HUES6 (cell line): ENCODE measurements at regions not wholly inside any gene's neighbourhood (a gene's known extent, or its start where the extent isn't known, plus 50 kb on each side); places are given as distances from the start of the nearest gene placed in this dataset.

ENCODE experiments used
- H3K27ac ChIP-seq: 2 replicates; pipeline ENCODE4 v1.7.0; 2013; ENCODE audit warnings: low read depth, mild to moderate bottlenecking, low read length, inconsistent platforms
- H3K27me3 ChIP-seq: 2 replicates; pipeline ENCODE4 v1.6.1; 2013; ENCODE audit warnings: low read length; ENCODE audit not compliant: control insufficient read depth, insufficient read depth
- H3K36me3 ChIP-seq: 2 replicates; pipeline ENCODE4 v1.6.1; 2013; ENCODE audit warnings: low read length; ENCODE audit not compliant: control insufficient read depth, insufficient read depth
- H3K4me1 ChIP-seq: 2 replicates; pipeline ENCODE4 v1.6.1; 2013; ENCODE audit warnings: low read length; ENCODE audit not compliant: control insufficient read depth, insufficient read depth
- H3K4me3 ChIP-seq: 2 replicates; pipeline ENCODE4 v1.5.1; 2013; ENCODE audit warnings: low read depth, low read length
- H3K9ac ChIP-seq: one replicate; pipeline ENCODE4 v1.6.1; 2013; ENCODE audit warnings: mild to moderate bottlenecking, low read length
- H3K9me3 ChIP-seq: 2 replicates; pipeline ENCODE4 v1.6.1; 2013; ENCODE audit warnings: low read depth, low read length; ENCODE audit not compliant: control insufficient read depth, insufficient read depth

GRCh38 chr10:44476409-44477045, 91.6 kb upstream of the CXCL12 start:
- H3K4me3 ChIP-seq, result no peak overlapping the region
- no peak overlapping the region for H3K27ac ChIP-seq
- H3K27me3 ChIP-seq, result no peaks in the 10 kb centered on the region
- H3K9me3 ChIP-seq, result no peaks in the 10 kb centered on the region
- H3K4me1 ChIP-seq, result no peaks in the 10 kb centered on the region; the same call in 1 of the 2 replicates
- H3K9ac ChIP-seq, result no peak overlapping the region
- H3K36me3 ChIP-seq, result no peaks in the 10 kb centered on the region

DNA sequence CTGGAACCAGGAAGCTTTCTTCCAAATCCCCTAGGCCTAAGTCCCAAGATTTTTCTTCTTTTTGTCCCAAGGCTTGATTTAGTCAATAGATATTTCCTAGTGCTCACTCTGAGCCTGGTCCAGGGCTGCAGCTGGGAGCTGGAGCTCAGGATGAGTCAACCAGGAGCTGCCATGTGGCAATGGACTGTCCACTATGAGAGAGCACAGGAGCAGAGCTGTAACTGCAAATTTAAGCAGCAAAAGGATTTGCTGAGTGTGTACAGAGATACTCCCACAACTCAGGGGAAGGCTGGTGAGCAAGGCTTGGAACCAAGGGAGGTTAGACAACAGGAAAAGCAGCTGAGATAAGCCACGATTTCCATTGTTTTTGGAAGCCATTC, 92.1 kb upstream of the CXCL12 start:
- H3K27me3 ChIP-seq, result no peaks in the 10 kb centered on the region
- H3K9ac ChIP-seq, result no peak overlapping the region
- no peaks in the 10 kb centered on the region for H3K36me3 ChIP-seq
- H3K27ac ChIP-seq, result no peak overlapping the region
- H3K4me1 ChIP-seq, result no peaks in the 10 kb centered on the region; the same call in 1 of the 2 replicates
- no peak overlapping the region for H3K4me3 ChIP-seq
- no peaks in the 10 kb centered on the region for H3K9me3 ChIP-seq

GRCh38 chr10:44478040-44478439, 93.1 kb upstream of the CXCL12 start:
- no peaks in the 10 kb centered on the region for H3K36me3 ChIP-seq
- H3K27me3 ChIP-seq, result no peaks in the 10 kb centered on the region
- no peaks in the 10 kb centered on the region; the same call in 1 of the 2 replicates for H3K4me1 ChIP-seq
- no peak overlapping the region for H3K27ac ChIP-seq
- no peak overlapping the region for H3K9ac ChIP-seq
- no peak overlapping the region for H3K4me3 ChIP-seq
- H3K9me3 ChIP-seq, result no peaks in the 10 kb centered on the region

- H3K9ac ChIP-seq, result no peak overlapping the region
- no peaks in the 10 kb centered on the region for H3K36me3 ChIP-seq
- no peaks in the 10 kb centered on the region for H3K27me3 ChIP-seq
- no peaks in the 10 kb centered on the region for H3K4me1 ChIP-seq
- H3K27ac ChIP-seq, result no peak overlapping the region
- H3K9me3 ChIP-seq, result no peaks in the 10 kb centered on the region
- no peak overlapping the region for H3K4me3 ChIP-seq
Observed at GRCh38 chr10:44478876-44479705, 94.2 kb upstream of the CXCL12 start.

- no peaks in the 10 kb centered on the region for H3K36me3 ChIP-seq
- no peak overlapping the region for H3K27ac ChIP-seq
- no peak overlapping the region for H3K9ac ChIP-seq
- no peaks in the 10 kb centered on the region for H3K9me3 ChIP-seq
- no peaks in the 10 kb centered on the region for H3K4me1 ChIP-seq
- H3K27me3 ChIP-seq, result no peaks in the 10 kb centered on the region
- no peak overlapping the region for H3K4me3 ChIP-seq
Observed at GRCh38 chr10:44492678-44493077, 107.8 kb upstream of the CXCL12 start.

DNA sequence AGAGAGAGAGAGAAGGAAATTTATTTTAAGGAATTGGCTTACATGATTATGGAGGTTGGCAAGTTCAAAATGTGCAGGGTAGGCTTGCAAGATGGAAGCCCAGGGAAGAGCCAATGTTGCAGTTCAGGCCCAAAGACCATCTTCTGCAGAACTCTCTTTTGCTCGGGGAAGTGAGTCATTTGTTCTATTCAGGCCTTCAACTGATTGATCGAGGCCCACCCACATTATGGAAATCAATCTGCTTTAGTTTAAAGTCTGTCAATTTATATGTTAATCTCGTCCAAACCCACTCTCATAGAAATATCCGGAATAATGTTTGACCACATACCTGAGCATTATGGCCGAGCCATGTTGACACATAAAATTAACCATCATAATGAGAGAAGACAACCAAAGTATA, 113.3 kb upstream of the CXCL12 start:
- Histone ChIP-seq H3K36me3 (no peaks in the 10 kb centered on the region), H3K4me1 (no peaks in the 10 kb centered on the region), H3K9ac (no peak overlapping the region), H3K27ac (no peak overlapping the region), H3K9me3 (peaks cover 3% of the 10 kb centered on the region; the same call in 1 of the 2 replicates), H3K27me3 (no peaks in the 10 kb centered on the region), H3K4me3 (no peak overlapping the region)

DNA sequence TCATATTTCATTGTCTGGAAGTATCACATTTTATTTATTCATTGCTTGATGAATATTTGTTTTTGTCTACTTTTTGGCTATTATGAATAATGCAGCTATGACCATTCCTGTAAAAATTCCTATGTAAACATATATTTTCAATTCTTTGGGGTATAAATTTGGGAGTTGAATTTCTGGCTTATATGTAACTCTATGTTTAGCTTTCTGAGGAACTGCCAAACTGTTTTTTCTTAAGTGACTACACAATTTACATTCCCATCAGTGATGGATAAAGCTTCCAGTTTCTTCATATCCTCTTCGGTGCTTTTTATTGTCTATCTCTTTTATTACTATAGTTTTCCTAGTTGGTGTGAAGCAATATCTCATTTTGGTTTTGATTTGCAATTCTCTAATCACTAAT, 115.6 kb upstream of the CXCL12 start:
- Histone ChIP-seq H3K4me1 (no peaks in the 10 kb centered on the region), H3K27ac (no peak overlapping the region), H3K9me3 (peaks cover 3% of the 10 kb centered on the region; the same call in 1 of the 2 replicates), H3K36me3 (no peaks in the 10 kb centered on the region), H3K4me3 (no peak overlapping the region), H3K27me3 (no peaks in the 10 kb centered on the region), H3K9ac (no peak overlapping the region)

DNA sequence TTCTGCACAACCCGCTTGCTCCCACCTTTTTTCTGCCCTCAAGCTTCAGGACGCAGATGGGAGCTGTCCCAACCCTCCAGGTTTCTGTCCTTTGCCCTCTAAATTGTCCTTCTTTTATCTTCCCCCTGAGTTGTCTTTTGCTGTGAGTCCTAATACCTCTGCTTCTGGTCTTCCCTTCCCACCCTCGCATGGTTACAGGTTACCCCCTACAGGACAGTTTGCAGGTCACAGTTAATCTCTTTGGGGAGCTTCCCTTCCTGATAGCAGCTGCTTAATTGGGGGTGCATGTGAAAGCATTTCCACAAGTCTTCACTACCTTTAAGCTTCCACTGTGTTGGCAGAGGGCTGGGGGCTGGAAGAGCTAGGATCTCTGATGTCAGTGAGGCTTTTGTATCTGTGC, 121.5 kb upstream of the CXCL12 start:
- Histone ChIP-seq H3K27me3 (no peaks in the 10 kb centered on the region), H3K9ac (no peak overlapping the region), H3K4me3 (no peak overlapping the region), H3K9me3 (peaks cover 3% of the 10 kb centered on the region; the same call in 1 of the 2 replicates), H3K27ac (no peak overlapping the region), H3K36me3 (no peaks in the 10 kb centered on the region), H3K4me1 (no peaks in the 10 kb centered on the region)

- Histone ChIP-seq H3K27me3 (no peaks in the 10 kb centered on the region), H3K36me3 (no peaks in the 10 kb centered on the region), H3K9me3 (no peaks in the 10 kb centered on the region), H3K4me1 (no peaks in the 10 kb centered on the region), H3K9ac (no peak overlapping the region), H3K27ac (no peak overlapping the region), H3K4me3 (no peak overlapping the region)
Observed at GRCh38 chr10:44510379-44511115, 125.7 kb upstream of the CXCL12 start.

DNA sequence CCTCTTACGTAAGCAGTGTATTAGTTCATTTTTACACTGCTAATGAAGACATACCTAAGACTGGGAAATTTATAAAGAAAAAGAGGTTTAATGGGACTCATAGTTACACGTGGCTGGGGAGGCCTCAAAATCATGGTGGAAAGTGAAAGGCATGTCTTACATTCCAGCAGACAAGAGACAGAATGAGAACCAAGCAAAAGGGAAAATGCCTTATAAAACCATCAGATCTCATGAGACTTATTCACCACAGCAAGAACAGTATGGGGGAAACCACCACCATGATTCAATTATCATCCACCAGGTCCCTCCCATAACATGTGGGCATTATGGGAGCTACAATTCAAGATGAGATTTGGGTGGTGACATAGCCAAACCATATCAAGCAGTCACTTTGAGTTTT, 126.3 kb upstream of the CXCL12 start:
- H3K9ac ChIP-seq, result no peak overlapping the region
- H3K9me3 ChIP-seq, result no peaks in the 10 kb centered on the region
- no peak overlapping the region for H3K4me3 ChIP-seq
- no peaks in the 10 kb centered on the region for H3K36me3 ChIP-seq
- no peak overlapping the region for H3K27ac ChIP-seq
- H3K27me3 ChIP-seq, result no peaks in the 10 kb centered on the region
- H3K4me1 ChIP-seq, result no peaks in the 10 kb centered on the region

GRCh38 chr10:44511601-44512000, 126.7 kb upstream of the CXCL12 start:
- no peaks in the 10 kb centered on the region for H3K27me3 ChIP-seq
- no peaks in the 10 kb centered on the region for H3K36me3 ChIP-seq
- H3K4me3 ChIP-seq, result no peak overlapping the region
- H3K9ac ChIP-seq, result no peak overlapping the region
- H3K9me3 ChIP-seq, result no peaks in the 10 kb centered on the region
- H3K27ac ChIP-seq, result no peak overlapping the region
- no peaks in the 10 kb centered on the region for H3K4me1 ChIP-seq
